ENCODE measurements at regions not wholly inside any gene's neighbourhood (a gene's known extent, or its start where the extent isn't known, plus 50 kb on each side); places are given as distances from the start of the nearest gene placed in this dataset.
"Not testable (repeated sequence)": the region's sequence is repeated elsewhere in the genome, so short reads cannot be mapped to it uniquely, and the experiment has no call there.

- not testable (repeated sequence) for DNase-seq
These were observed 130.1 kb upstream of the FRG1 start for GRCh38 chr4:189810318-189811181.

- DNase-seq = no peak
These were observed 125.1 kb upstream of the FRG1 start for GRCh38 chr4:189815404-189816192.

- DNase-seq = no peak
These were observed 118.3 kb upstream of the FRG1 start for GRCh38 chr4:189822326-189822725.

- DNase-seq = no peak
These were observed 117.1 kb upstream of the FRG1 start for GRCh38 chr4:189823591-189823990.

- DNase-seq = no peak
These were observed 115.2 kb upstream of the FRG1 start for GRCh38 chr4:189825466-189825865.

GRCh38 chr4:189826657-189827056 is 114.0 kb upstream of the FRG1 start:
- DNase-seq = no peak

- DNase-seq = no peak
These were observed 112.5 kb upstream of the FRG1 start for GRCh38 chr4:189828081-189828697.

- DNase-seq = no peak
These were observed 108.1 kb upstream of the FRG1 start for GRCh38 chr4:189832528-189832927.

GRCh38 chr4:189834616-189835015 is 106.1 kb upstream of the FRG1 start:
- DNase-seq = no peak

- no peak for DNase-seq
These were observed 105.2 kb upstream of the FRG1 start for GRCh38 chr4:189835505-189835904.

- no peak for DNase-seq
These were observed 103.2 kb upstream of the FRG1 start for GRCh38 chr4:189837471-189837870.

- no peak for DNase-seq
These were observed 101.7 kb upstream of the FRG1 start for GRCh38 chr4:189838821-189839497.

GRCh38 chr4:189840356-189840755 is 100.3 kb upstream of the FRG1 start:
- DNase-seq = no peak

- DNase-seq = no peak
These were observed 97.2 kb upstream of the FRG1 start for GRCh38 chr4:189843413-189844009.

GRCh38 chr4:189845145-189845846 is 95.4 kb upstream of the FRG1 start:
- DNase-seq = no peak

- DNase-seq = not testable (repeated sequence)
These were observed 94.6 kb upstream of the FRG1 start for GRCh38 chr4:189846094-189846493.

GRCh38 chr4:189846608-189847007 is 94.1 kb upstream of the FRG1 start:
- DNase-seq = not testable (repeated sequence)

GRCh38 chr4:189848672-189849071 is 92.0 kb upstream of the FRG1 start:
- DNase-seq = not testable (repeated sequence)

- no peak for DNase-seq
These were observed 90.3 kb upstream of the FRG1 start for GRCh38 chr4:189850239-189850856.

- no peak for DNase-seq
These were observed 82.2 kb upstream of the FRG1 start for GRCh38 chr4:189858435-189858834.

- DNase-seq = no peak
These were observed 79.6 kb upstream of the FRG1 start for GRCh38 chr4:189861101-189861500.

All from stimulated activated CD4-positive, alpha-beta T cell treated with anti-CD3 and anti-CD28 coated beads, Interleukin-1b, Interleukin-23, amount 100 ng/mL, for 48 hours (primary cell).